BLaER1 treated with 17β-estradiol and CSF1 and Interleukin-3, amounts not matched to agents 10 nM and 100 nM (cell line): ENCODE measurements at regions not wholly inside any gene's neighbourhood (a gene's known extent, or its start where the extent isn't known, plus 50 kb on each side); places are given as distances from the start of the nearest gene placed in this dataset.
A peak's percentile ranks its signal among the peaks of the same experiment; 100 is the strongest.

Experiments used
- H3K27ac ChIP-seq, 11 experiments: shearing (Covaris generic); formaldehyde crosslinking; 2 replicates each; pipeline ENCODE4 v1.8.1; 2022
- H3K27me3 ChIP-seq, 11 experiments: shearing (Covaris generic); formaldehyde crosslinking; 2 replicates each; pipeline ENCODE4 v1.8.1; 2022
- H3K36me3 ChIP-seq, 11 experiments: shearing (Covaris generic); formaldehyde crosslinking; 2 replicates each; pipeline ENCODE4 v1.8.1; 2022
- H3K4me1 ChIP-seq, 10 experiments: shearing (Covaris generic); formaldehyde crosslinking; 2 replicates each; pipeline ENCODE4 v1.8.1; 2022
- H3K4me2 ChIP-seq, 11 experiments: shearing (Covaris generic); formaldehyde crosslinking; 2 replicates each; pipeline ENCODE4 v1.8.1; 2022
- H3K4me3 ChIP-seq, 10 experiments: shearing (Covaris generic); formaldehyde crosslinking; 2 replicates each; pipeline ENCODE4 v1.8.1; 2022
- H3K9ac ChIP-seq, 11 experiments: shearing (Covaris generic); formaldehyde crosslinking; 2 replicates each; pipeline ENCODE4 v1.8.1; 2022
- H3K9me3 ChIP-seq, 11 experiments: shearing (Covaris generic); formaldehyde crosslinking; replicated peaks in 1 of 11; 2 replicates each; pipeline ENCODE4 v1.8.1; 2022
- H4K20me1 ChIP-seq, 11 experiments: shearing (Covaris generic); formaldehyde crosslinking; 2 replicates each; pipeline ENCODE4 v1.8.1; 2022
- Cebpa-rat ChIP-seq, 11 experiments: shearing (Covaris generic); IDR thresholded peaks; 2 replicates each; pipeline ENCODE4 v1.8.1; 2022

DNA sequence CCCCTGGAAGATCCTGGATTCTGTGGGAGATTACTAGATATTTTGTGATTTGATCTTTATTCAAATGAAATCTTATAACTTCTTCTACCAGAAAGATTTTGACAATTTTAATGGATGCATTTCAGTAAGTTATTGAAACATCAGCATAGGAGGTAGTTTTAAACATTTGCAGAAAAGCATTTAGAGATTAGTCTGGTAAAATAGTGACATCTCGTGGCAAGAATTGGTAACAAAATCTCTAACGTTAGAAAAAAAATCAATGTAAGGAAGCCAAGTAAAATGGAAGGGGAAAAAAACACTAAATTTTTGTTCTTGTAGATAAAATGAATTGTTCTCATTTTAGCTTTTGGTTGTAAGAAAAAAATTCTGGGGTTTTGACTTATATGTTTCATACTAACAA lies 73.3 kb downstream of the TASL start:
- no peak for TF ChIP-seq Cebpa-rat (IDR thresholded peaks at IDR 0.05)
- Histone ChIP-seq H3K9ac (no peak overlapping the region), H4K20me1 (no peaks in the 10 kb centered on the region), H3K27ac (no peak overlapping the region), H3K9me3 (peaks cover 4 to 11% (median 6%) of the 10 kb centered on the region in 11 experiments; a peak in 13 of 22 replicates), H3K4me3 (no peak overlapping the region), H3K27me3 (no peaks in the 10 kb centered on the region), H3K4me2 (no peak overlapping the region), H3K4me1 (peaks cover 0 to 10% (median 0%) of the 10 kb centered on the region in 10 experiments; a peak in 3 of 20 replicates), H3K36me3 (peaks cover 0 to 15% (median 4%) of the 10 kb centered on the region in 11 experiments; a peak in 7 of 22 replicates)

DNA sequence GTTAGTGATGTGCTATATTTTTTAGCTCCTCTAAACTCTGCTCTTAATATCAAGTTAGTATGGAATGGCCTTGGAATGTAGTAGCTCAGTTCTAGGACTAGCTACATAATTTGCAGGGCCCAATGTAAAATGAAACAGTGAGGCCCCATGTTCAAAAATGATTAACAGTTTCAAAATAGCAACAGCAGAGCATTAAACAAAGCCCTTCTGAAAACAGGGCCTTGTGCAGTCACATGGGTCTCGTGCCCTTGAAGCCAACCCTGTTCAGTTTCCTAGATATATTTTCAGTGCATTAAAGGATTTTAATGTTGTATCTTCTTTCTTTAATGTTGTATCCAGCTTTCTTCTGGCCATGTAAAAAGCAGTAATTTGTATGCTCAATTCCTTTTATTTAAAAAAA lies 82.1 kb downstream of the TASL start:
- H3K27me3 ChIP-seq: no peaks in the 10 kb centered on the region; a peak in 1 of 22 replicates
- no peaks in the 10 kb centered on the region for H3K4me1 ChIP-seq
- no peaks in the 10 kb centered on the region for H4K20me1 ChIP-seq
- H3K4me2 ChIP-seq: no peak overlapping the region
- H3K9me3 ChIP-seq: peaks cover 0 to under 1% (median 0%) of the 10 kb centered on the region in 11 experiments; a peak in 1 of 22 replicates
- no peak overlapping the region for H3K4me3 ChIP-seq
- no peak overlapping the region for H3K27ac ChIP-seq
- H3K36me3 ChIP-seq: peaks cover 0 to 7% (median 0%) of the 10 kb centered on the region in 11 experiments; a peak in 2 of 22 replicates
- no peak for TF ChIP-seq Cebpa-rat (IDR thresholded peaks at IDR 0.05)
- H3K9ac ChIP-seq: no peak overlapping the region

DNA sequence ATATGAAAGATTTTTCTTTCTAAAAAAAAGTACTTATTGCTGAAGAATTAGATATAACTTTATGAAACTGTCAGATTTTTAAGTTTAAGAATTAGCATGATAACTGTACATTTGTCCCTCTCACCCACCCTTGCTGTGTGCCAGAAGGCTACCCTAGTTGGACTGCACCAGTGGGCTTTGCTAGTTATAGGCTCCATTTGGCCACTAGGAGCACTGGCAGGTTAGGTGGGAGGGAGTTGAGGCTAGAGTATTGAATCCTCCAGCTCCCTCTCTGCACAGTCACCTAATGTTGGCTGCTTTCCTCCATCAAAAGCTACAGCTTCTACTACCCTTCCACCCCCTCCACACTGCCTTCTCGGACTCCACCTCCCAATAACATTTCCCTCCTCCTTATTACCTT lies 84.2 kb downstream of the TASL start:
- H4K20me1 ChIP-seq: no peaks in the 10 kb centered on the region
- no peaks in the 10 kb centered on the region for H3K36me3 ChIP-seq
- no peak overlapping the region for H3K27ac ChIP-seq
- H3K4me3 ChIP-seq: no peak overlapping the region
- no peaks in the 10 kb centered on the region for H3K9me3 ChIP-seq
- no peaks in the 10 kb centered on the region for H3K27me3 ChIP-seq
- H3K9ac ChIP-seq: no peak overlapping the region
- no peaks in the 10 kb centered on the region for H3K4me1 ChIP-seq
- no peak for TF ChIP-seq Cebpa-rat (IDR thresholded peaks at IDR 0.05)
- H3K4me2 ChIP-seq: no peak overlapping the region

DNA sequence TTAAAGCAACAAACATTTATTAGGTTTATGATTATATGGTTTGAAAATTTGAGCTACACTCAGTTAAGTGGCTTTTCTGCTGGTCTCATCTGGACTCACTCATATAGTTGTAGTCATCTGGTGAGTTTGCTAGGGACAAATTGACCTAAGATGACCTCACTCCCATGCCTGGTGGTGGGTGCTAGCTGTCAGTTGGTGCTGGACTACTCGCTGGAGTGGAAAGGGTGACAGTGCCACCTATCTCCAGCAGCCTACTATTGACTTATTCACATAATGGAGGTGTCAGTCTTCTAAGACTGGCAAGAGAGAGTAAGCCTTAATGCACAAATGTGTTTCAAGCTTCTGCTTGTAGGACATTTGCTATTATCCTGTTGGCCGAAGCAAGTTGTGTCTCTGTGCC lies 88.2 kb downstream of the TASL start:
- Histone ChIP-seq H3K4me1 (no peaks in the 10 kb centered on the region), H3K9ac (no peak overlapping the region), H3K4me2 (no peak overlapping the region), H3K4me3 (no peak overlapping the region), H3K27me3 (no peaks in the 10 kb centered on the region), H4K20me1 (no peaks in the 10 kb centered on the region), H3K36me3 (no peaks in the 10 kb centered on the region), H3K9me3 (peaks cover 0 to 12% (median 6%) of the 10 kb centered on the region in 11 experiments; a peak in 9 of 22 replicates), H3K27ac (no peak overlapping the region)
- TF ChIP-seq Cebpa-rat (IDR thresholded peaks at IDR 0.05): no peak

DNA sequence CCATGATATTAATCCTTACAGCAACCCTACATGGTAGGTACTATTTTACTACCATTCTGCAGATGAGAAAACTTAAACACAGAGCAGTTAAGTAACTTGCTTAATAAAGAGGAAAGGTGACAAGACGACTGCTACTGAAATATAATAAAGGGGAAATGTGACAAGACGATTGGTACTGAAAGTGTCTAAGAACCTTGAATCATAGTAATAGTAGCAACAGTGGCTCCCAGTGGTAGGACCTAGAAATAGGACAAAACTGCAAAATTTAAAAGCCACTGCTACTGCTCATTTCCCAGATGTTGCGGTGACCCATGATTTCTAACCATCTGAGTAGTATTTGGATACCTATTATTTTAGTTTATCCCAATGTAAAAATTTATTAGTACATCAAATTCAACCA lies 89.5 kb downstream of the TASL start:
- Histone ChIP-seq H3K36me3 (no peaks in the 10 kb centered on the region), H4K20me1 (no peaks in the 10 kb centered on the region), H3K9me3 (peaks cover 0 to 12% (median 6%) of the 10 kb centered on the region in 11 experiments; a peak in 9 of 22 replicates), H3K4me2 (no peak overlapping the region), H3K4me3 (no peak overlapping the region), H3K27ac (no peak overlapping the region), H3K9ac (no peak overlapping the region), H3K27me3 (no peaks in the 10 kb centered on the region), H3K4me1 (no peaks in the 10 kb centered on the region)
- TF ChIP-seq Cebpa-rat (IDR thresholded peaks at IDR 0.05): no peak

DNA sequence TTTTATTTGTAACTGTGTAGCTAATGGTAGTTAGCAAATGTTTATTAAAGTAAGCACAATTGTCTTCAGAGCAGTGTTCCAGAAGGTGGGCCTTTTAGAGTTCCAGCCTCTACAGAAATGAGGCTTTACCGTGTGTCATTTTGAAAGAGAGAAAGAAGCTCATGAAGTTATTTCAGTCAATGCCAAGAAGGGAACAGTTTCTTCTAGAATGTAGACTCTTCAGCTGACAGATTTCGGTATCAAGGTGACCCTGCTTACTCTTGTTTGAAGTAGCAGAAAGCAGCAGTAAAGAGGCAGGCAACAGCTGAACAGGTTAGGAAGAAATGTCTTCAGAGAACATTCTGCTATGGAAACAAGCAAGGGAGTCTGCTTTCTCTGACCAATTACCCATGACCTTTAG lies 93.6 kb downstream of the TASL start:
- no peaks in the 10 kb centered on the region for H3K36me3 ChIP-seq
- H4K20me1 ChIP-seq: no peaks in the 10 kb centered on the region
- no peaks in the 10 kb centered on the region for H3K27me3 ChIP-seq
- no peak overlapping the region for H3K4me2 ChIP-seq
- no peaks in the 10 kb centered on the region for H3K4me1 ChIP-seq
- H3K9ac ChIP-seq: no peak overlapping the region
- no peak for TF ChIP-seq Cebpa-rat (IDR thresholded peaks at IDR 0.05)
- H3K4me3 ChIP-seq: no peak overlapping the region
- H3K9me3 ChIP-seq: peaks cover 0 to 12% (median 6%) of the 10 kb centered on the region in 11 experiments; a peak in 9 of 22 replicates
- no peak overlapping the region for H3K27ac ChIP-seq

DNA sequence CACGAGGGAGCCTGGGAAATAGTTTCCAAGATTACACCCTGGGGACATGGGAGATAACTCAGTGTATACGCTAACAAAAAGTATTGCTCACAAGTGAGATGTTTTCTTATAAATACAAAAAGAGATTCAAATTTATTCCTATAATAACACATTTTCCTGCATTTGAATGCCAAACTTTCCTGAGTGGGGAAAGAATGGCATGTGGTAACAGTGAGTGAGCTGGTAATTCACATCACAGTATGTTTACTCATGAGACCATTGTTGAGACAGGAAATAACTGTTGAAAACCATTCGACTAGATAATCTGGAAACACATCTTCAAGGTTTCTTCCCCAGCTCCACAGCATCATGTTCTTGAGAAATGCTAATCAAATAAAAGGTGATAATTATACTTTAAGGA lies 109.1 kb downstream of the TASL start:
- TF ChIP-seq Cebpa-rat (IDR thresholded peaks at IDR 0.05): no peak
- no peak overlapping the region for H3K27ac ChIP-seq
- H3K36me3 ChIP-seq: peaks cover 0 to 8% (median 0%) of the 10 kb centered on the region in 11 experiments; a peak in 4 of 22 replicates
- H3K4me3 ChIP-seq: no peak overlapping the region
- no peaks in the 10 kb centered on the region for H4K20me1 ChIP-seq
- H3K9ac ChIP-seq: no peak overlapping the region
- H3K4me1 ChIP-seq: peaks cover 0 to 10% (median 0%) of the 10 kb centered on the region in 10 experiments; a peak in 3 of 20 replicates
- H3K27me3 ChIP-seq: no peaks in the 10 kb centered on the region
- no peaks in the 10 kb centered on the region; a peak in 1 of 22 replicates for H3K9me3 ChIP-seq
- peak overlapping the region in 1 of 11 experiments; percentile 22; a peak in 2 of 22 replicates for H3K4me2 ChIP-seq
